Panc1 (cell line): ENCODE measurements at regions not wholly inside any gene's neighbourhood (a gene's known extent, or its start where the extent isn't known, plus 50 kb on each side); places are given as distances from the start of the nearest gene placed in this dataset.

ENCODE experiments used
- ATAC-seq: fragments of 200-7000 bp; cut with Tn5 transposase; 2 replicates; pipeline ENCODE4 v1.9.1; 2020; ENCODE audit warnings: mild to moderate bottlenecking, moderate library complexity
- BruUV-seq: library from RNA; stranded (reverse); fragments of 400-500 nt; replicated peaks from 2 replicates; lab custom pipeline; 2021; lab: Mats Ljungman, UMichigan
- CTCF ChIA-PET: fragments of 300-600 bp; sonication (Branson Sonifier 250); formaldehyde crosslinking; loops from one replicate; lab custom pipeline; 2022; ENCODE audit warnings: antibody characterized with exemption; lab: Charles Lee
- POLR2A ChIA-PET: fragments of 300-600 bp; sonication (Branson Sonifier 250); formaldehyde crosslinking; loops from one replicate; lab custom pipeline; 2022; ENCODE audit warnings: antibody characterized with exemption; lab: Charles Lee
- DNase-seq: peaks from one replicate; pipeline ENCODE4 v3.0.0-alpha.2; 2010; ENCODE audit warnings: low read depth, low spot score
- H3K27ac ChIP-seq: 2 replicates; pipeline ENCODE4 v1.5.1; 2011; ENCODE audit warnings: mild to moderate bottlenecking, low read length, inconsistent platforms
- H3K27me3 ChIP-seq: fragments of 200-500 bp; sonication (Bioruptor generic); 2 replicates; pipeline ENCODE4 v1.6.0; 2014; ENCODE audit warnings: low read length, inconsistent platforms; ENCODE audit not compliant: control insufficient read depth, insufficient read depth
- H3K36me3 ChIP-seq: fragments of 200-500 bp; sonication (Bioruptor generic); 2 replicates; pipeline ENCODE4 v1.5.1; 2014; ENCODE audit warnings: inconsistent platforms, mild to moderate bottlenecking, low read length, moderate library complexity; ENCODE audit not compliant: control insufficient read depth, insufficient read depth
- H3K4me1 ChIP-seq: 2 replicates; pipeline ENCODE4 v1.5.1; 2011; ENCODE audit warnings: inconsistent platforms, mild to moderate bottlenecking, low read length, moderate library complexity; ENCODE audit not compliant: control insufficient read depth, insufficient read depth
- H3K4me3 ChIP-seq, 2 experiments: 2 replicates each; pipeline ENCODE4 v1.5.1; 2011 to 2012; ENCODE audit warnings: low read depth in 2 of 2, low read length in 2 of 2, mild to moderate bottlenecking in 2 of 2, inconsistent platforms in 1 of 2, moderate library complexity in 1 of 2
- H3K9me3 ChIP-seq: fragments of 200-500 bp; sonication (Bioruptor generic); 2 replicates; pipeline ENCODE4 v1.5.1; 2014; ENCODE audit warnings: low read depth, mild to moderate bottlenecking, inconsistent platforms, low read length, moderate library complexity; ENCODE audit not compliant: control insufficient read depth, insufficient read depth
- POLR2AphosphoS5 ChIP-seq: IDR thresholded peaks from 2 replicates; pipeline ENCODE4 v1.6.1; 2012; ENCODE audit warnings: mild to moderate bottlenecking, low read depth, low read length, moderate library complexity
- SIN3A ChIP-seq: IDR thresholded peaks from 2 replicates; pipeline ENCODE4 v1.6.1; 2012; ENCODE audit warnings: low read depth, mild to moderate bottlenecking, low read length, moderate library complexity, borderline replicate concordance; ENCODE audit not compliant: insufficient read depth
- TCF7L2 ChIP-seq: IDR thresholded peaks from 2 replicates; pipeline ENCODE4 v1.6.1; 2011; ENCODE audit warnings: mild to moderate bottlenecking, low read depth, low read length, inconsistent platforms
- in situ Hi-C: cut with HindIII; loops from 2 replicates; pipeline ENCODE4 v1.10.0; 2016; ENCODE audit warnings: low sequenced_read_pairs, low pct_unique_long_range_greater_than_20kb
- intact Hi-C: fragments of 100-400 bp; cut with micrococcal nuclease; formaldehyde crosslinking; loops from one replicate; pipeline ENCODE4 v1.10.0; 2022; ENCODE audit not compliant: unreplicated experiment
- TF ChIP-seq, protein P1 (sequence below): fragments of 450-650 bp; IDR thresholded peaks from 2 replicates; pipeline ENCODE4 v1.5.1; 2017; ENCODE audit warnings: mild to moderate bottlenecking
- TF ChIP-seq, protein P2 (sequence below), 2 experiments: IDR thresholded peaks; 2 replicates each; pipeline ENCODE4 v1.6.1; 2011 to 2012; ENCODE audit warnings: low read depth in 2 of 2, control low read depth in 1 of 2, low read length in 1 of 2, mild to moderate bottlenecking in 1 of 2, moderate library complexity in 1 of 2; ENCODE audit not compliant: insufficient read depth in 1 of 2

DNA sequence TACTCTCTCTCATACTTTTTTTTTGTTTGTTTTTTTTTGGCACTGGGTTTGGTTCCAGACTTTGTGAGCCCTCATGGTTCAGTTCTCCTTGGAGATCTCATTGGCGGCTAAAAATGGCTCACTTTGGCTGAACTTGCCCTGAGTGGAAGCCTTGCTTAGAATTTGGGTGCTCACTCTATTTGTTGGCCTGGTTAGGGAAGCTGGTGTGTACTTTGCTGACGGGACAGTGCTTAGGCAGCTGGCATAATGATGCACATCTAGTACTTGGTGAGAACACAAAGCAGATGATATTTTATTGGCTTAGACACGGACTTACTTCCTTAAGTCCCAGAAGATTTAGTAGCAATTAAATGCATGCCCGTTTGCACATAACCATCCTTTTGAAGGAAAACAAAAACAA lies 66.5 kb upstream of the GRAMD1B start:
- CTCF ChIA-PET, result interaction anchor here (0.7 kb wide), 1 partner anchor 116 kb away, joined by 3 read pairs; no protein-coding TSS in a partner anchor
- TF ChIP-seq, protein P1, sequence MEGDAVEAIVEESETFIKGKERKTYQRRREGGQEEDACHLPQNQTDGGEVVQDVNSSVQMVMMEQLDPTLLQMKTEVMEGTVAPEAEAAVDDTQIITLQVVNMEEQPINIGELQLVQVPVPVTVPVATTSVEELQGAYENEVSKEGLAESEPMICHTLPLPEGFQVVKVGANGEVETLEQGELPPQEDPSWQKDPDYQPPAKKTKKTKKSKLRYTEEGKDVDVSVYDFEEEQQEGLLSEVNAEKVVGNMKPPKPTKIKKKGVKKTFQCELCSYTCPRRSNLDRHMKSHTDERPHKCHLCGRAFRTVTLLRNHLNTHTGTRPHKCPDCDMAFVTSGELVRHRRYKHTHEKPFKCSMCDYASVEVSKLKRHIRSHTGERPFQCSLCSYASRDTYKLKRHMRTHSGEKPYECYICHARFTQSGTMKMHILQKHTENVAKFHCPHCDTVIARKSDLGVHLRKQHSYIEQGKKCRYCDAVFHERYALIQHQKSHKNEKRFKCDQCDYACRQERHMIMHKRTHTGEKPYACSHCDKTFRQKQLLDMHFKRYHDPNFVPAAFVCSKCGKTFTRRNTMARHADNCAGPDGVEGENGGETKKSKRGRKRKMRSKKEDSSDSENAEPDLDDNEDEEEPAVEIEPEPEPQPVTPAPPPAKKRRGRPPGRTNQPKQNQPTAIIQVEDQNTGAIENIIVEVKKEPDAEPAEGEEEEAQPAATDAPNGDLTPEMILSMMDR, result no peak
- TF ChIP-seq POLR2AphosphoS5 (no peak), TCF7L2 (no peak), SIN3A (no peak)
- TF ChIP-seq, protein P2, sequence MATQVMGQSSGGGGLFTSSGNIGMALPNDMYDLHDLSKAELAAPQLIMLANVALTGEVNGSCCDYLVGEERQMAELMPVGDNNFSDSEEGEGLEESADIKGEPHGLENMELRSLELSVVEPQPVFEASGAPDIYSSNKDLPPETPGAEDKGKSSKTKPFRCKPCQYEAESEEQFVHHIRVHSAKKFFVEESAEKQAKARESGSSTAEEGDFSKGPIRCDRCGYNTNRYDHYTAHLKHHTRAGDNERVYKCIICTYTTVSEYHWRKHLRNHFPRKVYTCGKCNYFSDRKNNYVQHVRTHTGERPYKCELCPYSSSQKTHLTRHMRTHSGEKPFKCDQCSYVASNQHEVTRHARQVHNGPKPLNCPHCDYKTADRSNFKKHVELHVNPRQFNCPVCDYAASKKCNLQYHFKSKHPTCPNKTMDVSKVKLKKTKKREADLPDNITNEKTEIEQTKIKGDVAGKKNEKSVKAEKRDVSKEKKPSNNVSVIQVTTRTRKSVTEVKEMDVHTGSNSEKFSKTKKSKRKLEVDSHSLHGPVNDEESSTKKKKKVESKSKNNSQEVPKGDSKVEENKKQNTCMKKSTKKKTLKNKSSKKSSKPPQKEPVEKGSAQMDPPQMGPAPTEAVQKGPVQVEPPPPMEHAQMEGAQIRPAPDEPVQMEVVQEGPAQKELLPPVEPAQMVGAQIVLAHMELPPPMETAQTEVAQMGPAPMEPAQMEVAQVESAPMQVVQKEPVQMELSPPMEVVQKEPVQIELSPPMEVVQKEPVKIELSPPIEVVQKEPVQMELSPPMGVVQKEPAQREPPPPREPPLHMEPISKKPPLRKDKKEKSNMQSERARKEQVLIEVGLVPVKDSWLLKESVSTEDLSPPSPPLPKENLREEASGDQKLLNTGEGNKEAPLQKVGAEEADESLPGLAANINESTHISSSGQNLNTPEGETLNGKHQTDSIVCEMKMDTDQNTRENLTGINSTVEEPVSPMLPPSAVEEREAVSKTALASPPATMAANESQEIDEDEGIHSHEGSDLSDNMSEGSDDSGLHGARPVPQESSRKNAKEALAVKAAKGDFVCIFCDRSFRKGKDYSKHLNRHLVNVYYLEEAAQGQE (IDR thresholded peaks at IDR 0.05; ENCODE audit: insufficient read depth in 1 of 2, low read depth in 2 of 2, low read length in 1 of 2), result no peak
- no peaks in the 10 kb centered on the region for H3K9me3 ChIP-seq
- in situ Hi-C loops, result no loop called here
- no peaks in the 10 kb centered on the region for H3K36me3 ChIP-seq
- no peak overlapping the region for H3K4me3 ChIP-seq
- DNase-seq (no peak), ATAC-seq (no peak)
- H3K27me3 ChIP-seq, result peaks cover 46% of the 10 kb centered on the region
- BruUV-seq, result no TSS peak
- POLR2A ChIA-PET, result no interaction called here
- H3K4me1 ChIP-seq, result no peaks in the 10 kb centered on the region
- intact Hi-C loops, result no loop called here
- H3K27ac ChIP-seq, result no peak overlapping the region

DNA sequence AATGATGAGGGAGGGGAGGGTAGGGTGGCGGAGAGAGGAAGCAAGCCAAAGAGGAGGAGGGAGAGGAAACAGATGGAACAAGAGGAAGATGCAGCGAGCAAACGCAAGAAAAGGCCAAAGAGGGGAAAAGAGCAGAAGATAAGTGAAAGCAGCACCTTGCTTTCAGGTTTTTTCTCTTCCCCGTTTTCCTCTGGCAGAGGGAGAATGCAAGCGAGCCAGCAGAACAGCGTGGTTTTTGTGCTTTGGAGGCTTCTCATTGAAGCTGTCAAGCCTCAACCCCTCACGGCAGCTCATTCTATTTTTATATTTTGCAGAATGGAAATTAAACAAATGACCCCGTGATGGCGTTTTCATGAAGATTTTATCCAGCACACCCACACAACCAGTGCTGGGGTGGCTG lies 67.1 kb upstream of the GRAMD1B start:
- TF ChIP-seq POLR2AphosphoS5, result no peak
- TF ChIP-seq SIN3A, result no peak
- TF ChIP-seq, protein P2 (IDR thresholded peaks at IDR 0.05; ENCODE audit: insufficient read depth in 1 of 2, low read depth in 2 of 2, low read length in 1 of 2), result no peak
- TF ChIP-seq TCF7L2, result no peak
- TF ChIP-seq, protein P1, result no peak
- no peak for DNase-seq
- H3K4me1 ChIP-seq, result no peaks in the 10 kb centered on the region
- intact Hi-C loops, result no loop called here
- in situ Hi-C loops, result no loop called here
- H3K36me3 ChIP-seq, result no peaks in the 10 kb centered on the region
- H3K27me3 ChIP-seq, result peaks cover 49% of the 10 kb centered on the region
- H3K9me3 ChIP-seq, result no peaks in the 10 kb centered on the region
- BruUV-seq, result no TSS peak
- H3K4me3 ChIP-seq, result no peak overlapping the region
- ATAC-seq, result no peak
- ChIA-PET CTCF (no interaction called here), POLR2A (no interaction called here)
- H3K27ac ChIP-seq, result no peak overlapping the region
